GM12878 (cell line): ENCODE measurements at regions not wholly inside any gene's neighbourhood (a gene's known extent, or its start where the extent isn't known, plus 50 kb on each side); places are given as distances from the start of the nearest gene placed in this dataset.

ENCODE experiments used
- ATAC-seq: fragments of 200-7000 bp; cut with Tn5 transposase; 3 replicates; pipeline ENCODE4 v1.9.1; 2020; ENCODE audit warnings: mild to moderate bottlenecking, moderate library complexity
- BruUV-seq: library from RNA; stranded (reverse); fragments of 400-500 nt; replicated peaks from 2 replicates; lab custom pipeline; 2021; lab: Mats Ljungman, UMichigan
- CTCF ChIA-PET: fragments of 300-600 bp; sonication (Branson Sonifier 250); formaldehyde crosslinking; extraction: SDS; loops from one replicate; lab custom pipeline; 2021; ENCODE audit warnings: inconsistent platforms; lab: Yijun Ruan, JAX
- POLR2A ChIA-PET: fragments of 350-600 bp; formaldehyde crosslinking; extraction: SDS; loops from one replicate; lab custom pipeline; 2021; ENCODE audit warnings: inconsistent platforms; lab: Charles Lee
- RAD21 ChIA-PET: fragments of 300-600 bp; sonication (Branson Sonifier 250); formaldehyde crosslinking; loops from one replicate; lab custom pipeline; 2023; ENCODE audit warnings: antibody characterized with exemption; ENCODE audit not compliant: unreplicated experiment; lab: Charles Lee
- SMC1A ChIA-PET: fragments of 300-600 bp; sonication (Branson Sonifier 250); formaldehyde crosslinking; loops from one replicate; lab custom pipeline; 2023; ENCODE audit not compliant: unreplicated experiment, uncharacterized antibody; lab: Charles Lee
- DNase-seq: peaks from one replicate; pipeline ENCODE4 v3.0.0-alpha.2; 2011; ENCODE audit warnings: low read depth, low spot score
- FAIRE-seq: peaks from 3 replicates; lab custom pipeline; 2011; peaks lifted over from hg19 to GRCh38; lab: Jason Lieb, UNC
- H2AFZ ChIP-seq: 2 replicates; pipeline ENCODE4 v1.6.0; 2011; ENCODE audit warnings: low read depth, low read length, control low read depth; ENCODE audit not compliant: control insufficient read depth
- H3K27ac ChIP-seq: 2 replicates; pipeline ENCODE4 v1.5.1; 2011; ENCODE audit warnings: control low read depth; ENCODE audit not compliant: control insufficient read depth, insufficient read depth
- H3K27me3 ChIP-seq, 2 experiments: replicated peaks in 1 of 2; 2 replicates each; pipeline versions ENCODE4 v1.6.0 to v1.6.1; 2011; ENCODE audit warnings: low read length in 1 of 2; ENCODE audit not compliant: control insufficient read depth in 2 of 2, insufficient read depth in 2 of 2
- H3K36me3 ChIP-seq, 2 experiments: 2 replicates each; pipeline ENCODE4 v1.5.1; 2011; ENCODE audit warnings: low read length in 1 of 2; ENCODE audit not compliant: control insufficient read depth in 2 of 2, insufficient read depth in 2 of 2
- H3K4me1 ChIP-seq: 2 replicates; pipeline ENCODE4 v1.6.1; 2011; ENCODE audit warnings: mild to moderate bottlenecking, low read length, moderate library complexity, mixed read lengths; ENCODE audit not compliant: control insufficient read depth, insufficient read depth
- H3K4me2 ChIP-seq: 2 replicates; pipeline ENCODE4 v1.6.0; 2011; ENCODE audit warnings: control low read depth; ENCODE audit not compliant: control insufficient read depth, insufficient read depth
- H3K4me3 ChIP-seq: fragments of 200-600 bp; sonication (generic); 2 replicates; pipeline ENCODE4 v1.5.1; 2016
- H3K79me2 ChIP-seq: 2 replicates; pipeline ENCODE4 v1.6.0; 2011; ENCODE audit warnings: low read length; ENCODE audit not compliant: control insufficient read depth, insufficient read depth
- H3K9ac ChIP-seq: 2 replicates; pipeline ENCODE4 v1.8.0; 2011; ENCODE audit warnings: low read length, control low read depth, mixed read lengths; ENCODE audit not compliant: control insufficient read depth, insufficient read depth
- H3K9me3 ChIP-seq: replicated peaks from 3 replicates; pipeline ENCODE4 v1.5.1; 2011; ENCODE audit warnings: mild to moderate bottlenecking, low read length; ENCODE audit not compliant: control insufficient read depth, insufficient read depth
- H4K20me1 ChIP-seq: 2 replicates; pipeline ENCODE4 v1.6.0; 2011; ENCODE audit not compliant: control insufficient read depth, insufficient read depth
- BHLHE40 ChIP-seq, 2 experiments: fragments of 450-650 bp in 1 of 2; IDR thresholded peaks; 2 replicates each; pipeline ENCODE4 v1.6.1; 2011 to 2017; ENCODE audit warnings: low read depth in 2 of 2, borderline replicate concordance in 1 of 2, improper control_type of control experiment in 1 of 2, low read length in 1 of 2, mild to moderate bottlenecking in 1 of 2
- BMI1 ChIP-seq: fragments of 450-650 bp; IDR thresholded peaks from 2 replicates; pipeline ENCODE4 v1.6.1; 2016; ENCODE audit warnings: mild to moderate bottlenecking, moderate library complexity, borderline replicate concordance
- BRCA1 ChIP-seq: IDR thresholded peaks from 2 replicates; pipeline ENCODE4 v1.6.1; 2011; ENCODE audit warnings: low read depth, low read length, improper control_type of control experiment
- MXI1 ChIP-seq: fragments of 150-350 bp; IDR thresholded peaks from 2 replicates; pipeline ENCODE4 v1.6.1; 2011; ENCODE audit warnings: low read depth, mild to moderate bottlenecking, inconsistent platforms, low read length, improper control_type of control experiment
- MYB ChIP-seq: fragments of 150-350 bp; IDR thresholded peaks from 2 replicates; pipeline ENCODE4 v1.6.1; 2014; ENCODE audit warnings: mild to moderate bottlenecking, low read depth, low read length, borderline replicate concordance
- NR2C1 ChIP-seq: fragments of 450-650 bp; IDR thresholded peaks from 2 replicates; pipeline ENCODE4 v1.6.1; 2017; ENCODE audit warnings: antibody characterized with exemption, mild to moderate bottlenecking, moderate library complexity
- RB1 ChIP-seq: fragments of 450-650 bp; formaldehyde crosslinking; IDR thresholded peaks from 2 replicates; pipeline ENCODE4 v1.6.1; 2017; ENCODE audit warnings: mild to moderate bottlenecking, borderline replicate concordance
- ZSCAN29 ChIP-seq: fragments of 450-650 bp; IDR thresholded peaks from 2 replicates; pipeline ENCODE4 v1.6.1; 2017; ENCODE audit warnings: mild to moderate bottlenecking, moderate library complexity
- WGBS: methylation state at CpG from one replicate; pipeline ENCODE4 v1.1.6; 2016; ENCODE audit warnings: low lambda C conversion rate; ENCODE audit not compliant: insufficient replicate concordance, insufficient coverage; ENCODE audit errors: missing lambda C conversion rate; 5-methylcytosine and 5-hydroxymethylcytosine counted together
- in situ Hi-C: fragments of 300-500 bp; cut with MboI; formaldehyde crosslinking; loops from 9 replicates; pipeline ENCODE4 v1.14.3; 2018; ENCODE audit warnings: mixed read lengths
- intact Hi-C: fragments of 100-400 bp; cut with micrococcal nuclease; formaldehyde crosslinking; loops from one replicate; pipeline ENCODE4 v1.14.2; 2022; ENCODE audit not compliant: unreplicated experiment
- TF ChIP-seq, protein P1 (sequence below): fragments of 450-650 bp; IDR thresholded peaks from 2 replicates; pipeline ENCODE4 v1.6.1; 2016; ENCODE audit warnings: mild to moderate bottlenecking

GRCh38 chr16:80104401-80104800, 436.4 kb upstream of the DYNLRB2 start:
- H3K79me2 ChIP-seq = no peaks in the 10 kb centered on the region
- no peak for FAIRE-seq
- no peak for TF ChIP-seq ZSCAN29
- TF ChIP-seq, protein P1, sequence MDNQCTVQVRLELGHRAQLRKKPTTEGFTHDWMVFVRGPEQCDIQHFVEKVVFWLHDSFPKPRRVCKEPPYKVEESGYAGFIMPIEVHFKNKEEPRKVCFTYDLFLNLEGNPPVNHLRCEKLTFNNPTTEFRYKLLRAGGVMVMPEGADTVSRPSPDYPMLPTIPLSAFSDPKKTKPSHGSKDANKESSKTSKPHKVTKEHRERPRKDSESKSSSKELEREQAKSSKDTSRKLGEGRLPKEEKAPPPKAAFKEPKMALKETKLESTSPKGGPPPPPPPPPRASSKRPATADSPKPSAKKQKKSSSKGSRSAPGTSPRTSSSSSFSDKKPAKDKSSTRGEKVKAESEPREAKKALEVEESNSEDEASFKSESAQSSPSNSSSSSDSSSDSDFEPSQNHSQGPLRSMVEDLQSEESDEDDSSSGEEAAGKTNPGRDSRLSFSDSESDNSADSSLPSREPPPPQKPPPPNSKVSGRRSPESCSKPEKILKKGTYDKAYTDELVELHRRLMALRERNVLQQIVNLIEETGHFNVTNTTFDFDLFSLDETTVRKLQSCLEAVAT = no peak
- TF ChIP-seq MYB = no peak
- no peak for TF ChIP-seq RB1
- TF ChIP-seq BRCA1 = no peak
- TF ChIP-seq NR2C1 = no peak
- TF ChIP-seq MXI1 = no peak
- TF ChIP-seq BMI1 = no peak
- no peak for TF ChIP-seq BHLHE40 (IDR thresholded peaks at IDR 0.05; ENCODE audit: borderline replicate concordance in 1 of 2, low read depth in 2 of 2, low read length in 1 of 2)
- TF ChIP-seq, all 136 proteins: peak for 0
- H3K36me3 ChIP-seq = no peaks in the 10 kb centered on the region
- no TSS peak for BruUV-seq
- intact Hi-C loops = no loop called here
- DNase-seq (no peak), ATAC-seq (no peak)
- ChIA-PET POLR2A (no interaction called here), SMC1A (no interaction called here), RAD21 (no interaction called here), CTCF (no interaction called here)
- no peaks in the 10 kb centered on the region for H3K27me3 ChIP-seq
- H3K4me2 ChIP-seq = no peak overlapping the region
- no peak overlapping the region for H2AFZ ChIP-seq
- in situ Hi-C loops = no loop called here
- no peak overlapping the region for H3K9ac ChIP-seq
- 74% methylated on average over 3 of the region's 3 CpGs for WGBS
- H4K20me1 ChIP-seq = no peaks in the 10 kb centered on the region
- H3K4me3 ChIP-seq = no peak overlapping the region
- no peak overlapping the region for H3K27ac ChIP-seq
- H3K4me1 ChIP-seq = no peaks in the 10 kb centered on the region
- no peaks in the 10 kb centered on the region for H3K9me3 ChIP-seq
